ENCODE measurements at regions not wholly inside any gene's neighbourhood (a gene's known extent, or its start where the extent isn't known, plus 50 kb on each side); places are given as distances from the start of the nearest gene placed in this dataset.

DNA sequence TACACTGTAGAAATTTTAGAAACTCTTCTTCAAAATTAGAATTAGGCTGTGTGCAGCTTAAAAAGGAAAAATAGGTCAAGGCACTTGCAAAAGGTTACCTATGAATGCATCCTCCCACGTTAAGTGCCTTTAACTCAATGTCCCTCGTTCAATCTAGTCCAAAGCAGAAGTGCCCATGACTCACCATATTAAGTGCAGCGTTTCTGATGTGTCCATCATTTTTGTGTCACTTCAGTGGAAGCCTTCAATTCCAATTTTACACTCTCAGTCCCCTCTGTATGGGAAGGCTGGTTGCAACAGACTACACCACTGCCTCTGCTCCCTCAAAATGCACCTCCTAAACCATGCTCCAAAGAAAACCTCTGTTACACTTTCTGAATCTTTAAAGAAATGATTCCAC, 53.4 kb downstream of the FOXB1 start:
- no peak for DNase-seq

DNA sequence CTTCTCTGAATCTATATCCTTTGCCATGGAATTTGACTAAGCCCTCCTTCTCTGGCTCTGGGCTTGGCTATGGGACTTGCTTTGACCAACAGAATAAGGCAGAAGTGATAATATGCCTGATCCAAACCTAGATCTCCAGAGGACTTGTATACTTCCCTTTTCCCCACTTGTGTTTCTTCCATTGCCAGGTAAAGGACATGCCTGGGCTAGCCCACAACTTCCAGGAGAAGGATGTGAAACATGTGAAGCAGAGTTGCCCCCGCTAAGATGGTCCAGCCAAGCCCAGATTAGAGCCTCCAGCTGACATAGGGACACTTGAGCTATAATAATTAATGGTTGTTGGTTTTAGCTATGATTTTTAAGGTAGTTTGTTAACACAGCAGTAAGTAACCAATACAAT, 55.1 kb downstream of the FOXB1 start:
- DNase-seq, result no peak

DNA sequence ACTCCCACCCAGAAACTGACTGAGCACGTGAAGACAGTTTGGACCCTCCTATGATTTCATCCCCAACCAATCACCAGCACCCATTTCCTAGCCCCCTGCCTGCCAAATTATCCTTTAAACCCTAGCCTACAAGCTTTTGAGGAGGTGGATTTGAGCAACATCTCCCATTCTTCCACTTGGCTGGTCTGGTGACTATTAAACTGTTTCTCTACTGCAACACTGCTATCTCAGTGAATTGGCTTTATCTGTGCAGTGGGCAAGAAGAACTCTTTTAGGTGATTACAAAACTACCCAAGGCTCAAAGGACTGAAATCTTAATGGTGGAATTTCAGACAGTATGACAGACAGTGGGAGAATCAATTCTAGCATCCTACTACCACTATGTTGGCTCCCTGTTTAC, 57.6 kb downstream of the FOXB1 start:
- DNase-seq, result no peak

DNA sequence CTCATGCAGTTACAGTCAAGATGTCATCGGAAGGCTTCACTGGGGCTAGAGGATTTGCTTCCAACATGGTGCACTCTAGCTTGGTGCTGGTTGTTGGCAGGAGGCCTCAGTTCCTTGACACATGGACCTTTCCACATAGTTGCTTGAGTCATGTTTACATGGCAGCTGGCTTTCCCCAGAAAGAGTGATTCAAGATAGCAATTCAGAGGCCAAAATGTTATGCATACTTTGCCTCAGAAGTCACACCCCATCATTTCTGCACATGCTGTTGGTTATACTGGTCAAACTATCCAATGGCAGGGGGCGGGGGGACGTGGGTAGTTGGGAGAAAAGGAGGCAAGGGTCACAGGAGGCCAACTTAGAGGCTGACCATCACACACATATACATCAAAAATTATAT, 58.7 kb downstream of the FOXB1 start:
- DNase-seq, result no peak

DNA sequence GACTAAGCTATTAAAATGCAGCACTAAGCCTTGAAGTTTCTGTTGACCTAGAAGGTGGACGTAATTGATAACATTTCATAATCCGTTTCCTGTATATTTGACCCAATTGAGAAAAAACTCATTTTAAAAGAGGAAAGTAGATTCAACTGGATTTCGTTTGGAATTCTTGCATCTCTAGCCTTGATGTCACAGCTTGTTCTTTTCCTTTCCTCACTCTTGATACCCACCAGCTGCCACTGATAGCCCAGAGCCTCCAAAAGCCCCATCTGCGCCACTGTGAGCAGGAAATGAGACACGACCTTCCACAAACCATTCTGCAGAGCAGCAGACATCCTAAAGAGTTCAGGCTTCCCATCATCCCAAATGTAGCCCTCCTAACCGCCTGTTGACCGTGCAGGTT, 61.8 kb downstream of the FOXB1 start:
- no peak for DNase-seq

DNA sequence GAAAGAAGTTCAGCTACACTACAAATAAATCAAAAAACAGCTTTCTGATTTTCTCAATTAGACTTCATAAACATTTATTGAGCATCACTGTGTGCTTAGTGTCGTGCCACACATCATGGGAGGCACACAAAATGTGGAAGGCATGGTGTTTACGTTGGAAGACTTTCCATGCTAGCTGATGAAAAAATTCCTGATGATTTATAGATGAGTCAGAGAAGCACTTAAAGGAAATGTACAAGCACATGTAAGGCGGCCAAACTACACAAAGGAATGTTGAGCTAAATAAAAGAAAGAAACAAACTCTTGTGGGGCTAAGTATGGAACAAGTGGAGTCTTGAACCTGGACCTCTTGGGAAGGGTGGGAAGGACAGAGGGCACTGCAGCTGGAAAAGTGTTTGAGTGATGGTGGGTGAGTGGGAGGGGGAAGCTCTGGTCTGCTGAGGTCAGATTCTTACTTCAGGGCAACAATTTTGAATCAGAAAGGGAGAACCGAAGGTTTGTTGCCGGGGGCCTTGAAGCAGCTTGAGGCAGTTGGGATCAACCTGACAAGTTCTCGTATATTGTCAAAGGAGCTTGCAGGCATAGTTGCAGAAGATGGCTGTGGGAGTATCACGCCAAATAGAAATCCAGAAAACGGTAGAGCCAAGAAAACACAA, 66.9 kb downstream of the FOXB1 start:
- no peak for DNase-seq

DNA sequence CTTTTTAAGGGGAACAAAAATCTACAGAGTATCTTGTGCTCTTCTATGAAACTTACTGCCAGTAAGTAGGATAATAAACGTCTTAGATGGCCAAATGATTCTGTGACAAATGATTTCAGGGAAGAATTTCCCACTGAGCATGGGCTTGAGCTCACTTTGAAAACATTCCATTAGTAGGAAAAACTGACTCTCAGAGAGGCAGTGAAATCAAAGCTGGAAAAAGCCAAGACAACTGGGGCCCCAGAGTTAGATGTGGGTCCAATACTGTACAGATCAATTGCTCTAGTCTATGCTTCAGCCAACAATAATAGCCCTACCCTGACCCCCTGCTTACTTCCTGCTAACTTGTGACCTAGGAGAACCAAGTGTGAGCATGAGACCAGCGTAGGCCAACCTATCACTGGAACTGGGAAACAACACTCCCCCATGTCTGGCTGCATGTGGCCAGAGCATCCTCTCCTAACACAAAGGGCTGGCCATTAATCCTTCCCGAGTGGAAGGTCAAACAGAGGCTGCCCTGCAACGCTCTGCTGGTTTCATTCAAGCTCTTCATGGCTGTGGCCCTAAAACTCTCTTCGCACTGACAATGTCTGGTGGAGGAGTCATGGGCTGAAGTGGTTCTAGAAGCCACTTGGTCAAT, 68.8 kb downstream of the FOXB1 start:
- DNase-seq, result no peak

DNA sequence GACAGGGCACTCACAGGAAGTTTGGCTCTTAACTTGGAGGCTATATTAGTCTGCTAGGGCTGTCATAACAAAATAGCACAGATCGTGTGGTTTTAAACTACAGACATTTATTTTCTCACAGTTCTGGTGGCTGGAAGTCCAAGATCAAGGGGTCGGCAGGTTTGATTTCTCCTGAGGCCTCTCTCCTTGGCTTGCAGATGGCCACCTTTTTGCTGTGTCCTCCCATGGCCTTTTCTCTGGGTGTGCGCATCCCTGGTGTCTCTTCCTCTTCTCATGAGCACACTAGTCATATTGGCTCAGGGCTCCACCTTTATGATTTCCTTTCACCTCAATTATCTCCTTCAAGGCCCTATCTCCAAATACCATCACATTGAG, 69.3 kb downstream of the FOXB1 start:
- no peak for DNase-seq

DNA sequence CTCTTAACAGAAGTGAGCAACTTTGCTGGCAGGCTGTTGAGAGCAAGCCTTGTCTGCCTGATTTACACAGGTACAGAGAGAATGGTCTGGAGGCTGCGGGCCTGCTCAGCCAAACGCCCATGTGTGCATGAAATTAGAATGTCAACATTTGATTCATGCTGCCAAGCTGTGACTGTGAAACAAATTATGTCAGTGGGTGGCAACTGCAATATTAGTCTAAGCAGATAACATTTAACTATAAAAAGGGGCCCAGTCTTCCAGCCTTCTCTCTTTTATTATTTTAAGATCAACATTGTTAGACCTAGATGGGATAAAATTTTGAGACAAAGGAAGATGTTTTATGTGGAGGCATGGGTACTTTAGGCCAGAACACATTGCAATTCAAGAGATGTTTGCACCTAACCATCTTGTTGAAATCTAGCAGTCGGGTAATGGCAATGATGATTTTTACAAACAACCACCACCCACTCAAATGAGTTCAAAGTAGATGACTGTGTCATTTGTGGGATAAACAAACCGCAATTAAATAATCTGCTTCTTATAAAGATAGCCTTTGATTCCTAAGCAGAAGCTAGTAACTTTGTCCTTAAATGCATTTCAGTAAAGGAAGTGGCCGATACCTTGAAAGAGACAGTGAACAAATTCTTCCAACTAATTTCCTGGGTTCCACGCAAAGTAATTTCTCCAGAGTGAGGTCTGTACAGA, 70.2 kb downstream of the FOXB1 start:
- no peak for DNase-seq

DNA sequence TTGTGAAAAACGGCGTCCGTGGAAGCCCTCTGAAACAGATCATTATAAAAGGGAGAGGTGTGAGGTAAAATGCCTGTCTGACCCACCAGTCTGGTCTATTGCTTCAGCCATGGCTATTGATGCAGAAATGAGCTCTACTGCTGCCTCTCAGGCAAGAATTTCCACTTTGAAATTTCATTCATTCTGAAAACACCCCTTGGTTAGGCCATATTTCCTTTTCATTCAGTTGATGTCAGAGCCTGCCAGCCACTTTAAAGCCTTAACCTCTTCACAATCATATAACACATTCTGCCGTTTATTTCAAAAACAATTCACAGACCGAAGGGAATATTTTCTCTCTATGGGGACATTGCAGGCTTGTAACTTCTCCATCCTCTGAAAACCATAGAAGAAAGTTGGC, 71.9 kb downstream of the FOXB1 start:
- DNase-seq, result no peak

DNA sequence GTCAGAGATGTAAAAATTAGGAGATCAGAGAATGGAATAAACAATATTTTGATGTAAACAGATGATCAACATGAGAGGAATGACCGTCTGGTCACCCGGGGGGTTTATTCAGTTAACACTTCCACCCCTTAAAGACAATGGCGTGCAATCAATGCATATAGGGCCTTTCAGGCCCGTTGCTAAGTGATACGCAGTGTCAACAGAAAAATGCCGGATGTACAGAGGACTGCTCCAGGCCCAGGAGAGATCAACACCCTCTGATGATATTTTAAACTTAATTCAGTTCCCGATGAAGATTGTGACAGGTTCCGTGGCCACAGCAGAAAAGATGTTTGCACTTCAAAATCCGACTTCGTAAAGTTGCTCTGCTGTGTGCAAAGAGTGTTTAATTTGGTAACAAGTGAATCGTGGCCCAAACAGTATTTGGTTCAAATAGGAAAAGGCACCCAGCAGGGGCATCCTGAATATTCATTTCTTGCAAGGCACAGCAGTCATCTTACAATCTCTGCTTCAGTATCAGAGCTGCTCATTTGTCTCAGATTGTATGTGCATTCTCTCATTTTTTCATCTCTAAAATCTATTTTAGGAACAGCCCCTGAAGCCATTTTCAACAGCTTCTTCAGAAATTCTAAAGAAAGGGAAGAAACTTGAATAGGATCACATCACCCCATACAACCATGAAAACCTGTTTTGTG, 72.6 kb downstream of the FOXB1 start:
- DNase-seq, result no peak

DNA sequence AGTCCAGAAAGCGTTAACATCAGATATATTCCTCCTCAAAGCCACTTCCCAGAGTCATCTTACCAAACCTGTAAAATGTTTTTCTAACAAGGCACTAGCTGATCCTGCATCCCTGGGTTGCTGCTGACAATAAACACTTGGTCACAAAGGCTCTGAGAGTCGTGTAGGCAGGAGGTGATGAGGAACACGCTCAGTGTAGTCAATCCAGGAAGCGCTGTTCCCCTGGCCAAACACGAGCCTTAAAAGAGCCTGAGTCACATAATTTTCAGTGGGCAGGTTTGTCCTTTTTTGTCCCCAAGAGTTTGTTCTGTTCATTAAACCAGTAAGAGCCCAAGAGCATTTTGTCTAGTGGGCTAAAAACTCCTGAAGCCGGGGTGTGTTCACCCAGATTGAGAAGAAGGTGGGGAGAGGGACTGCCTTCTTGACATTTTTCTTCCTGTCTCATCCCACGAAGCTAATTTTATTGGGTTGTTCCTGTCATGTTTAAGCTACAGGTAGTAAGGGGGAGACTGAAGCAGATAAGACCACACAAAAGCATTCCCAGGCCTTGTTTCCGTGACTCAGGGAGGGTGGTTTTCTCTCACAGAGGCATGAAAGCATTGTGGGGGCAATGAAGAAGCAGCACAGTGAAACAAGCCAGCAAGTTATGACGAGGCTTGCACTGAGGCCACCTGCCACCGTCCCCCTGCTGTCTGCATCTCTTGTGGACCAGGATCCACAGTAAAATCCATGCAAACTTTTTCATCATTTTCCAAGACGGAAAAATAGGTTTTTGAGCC, 73.7 kb downstream of the FOXB1 start:
- DNase-seq, result no peak

DNA sequence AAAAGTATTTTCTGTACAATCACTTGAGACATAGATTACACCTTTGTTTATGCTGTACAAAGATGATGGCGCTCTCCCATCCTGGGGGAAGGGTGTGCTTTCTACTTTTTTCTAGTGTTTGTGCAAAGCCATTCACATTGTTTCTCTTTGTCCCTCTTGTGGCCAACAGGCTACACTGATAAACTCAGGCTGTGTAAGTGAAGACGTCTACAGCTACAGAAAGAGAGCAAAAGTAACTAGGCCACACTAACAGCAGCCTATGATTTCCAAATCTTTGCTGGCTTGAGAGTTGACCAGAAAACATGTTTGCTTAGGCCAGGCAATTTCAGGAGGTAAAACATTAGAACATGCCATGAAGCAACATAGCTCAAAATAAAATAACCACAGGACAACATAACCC, 75.1 kb downstream of the FOXB1 start:
- no peak for DNase-seq

DNA sequence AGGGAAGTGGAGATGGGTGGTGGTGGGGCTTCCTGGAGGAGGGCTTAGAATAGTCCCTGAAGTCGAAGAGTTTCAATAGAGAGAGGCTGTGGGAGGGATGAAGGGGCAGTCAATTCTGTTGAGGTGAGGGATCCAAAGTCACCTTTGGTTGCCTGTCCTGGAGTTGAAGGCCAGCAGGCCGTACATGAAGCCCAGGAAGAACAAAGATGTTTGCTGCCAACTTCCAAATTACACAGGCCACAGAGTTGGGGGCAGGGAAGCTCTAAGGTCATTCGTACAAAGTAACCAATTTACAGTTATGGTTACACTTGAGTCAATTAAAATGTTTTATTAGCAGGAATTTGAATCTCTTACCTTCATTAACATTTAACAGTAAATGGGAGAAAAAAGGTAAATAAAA, 77.9 kb downstream of the FOXB1 start:
- DNase-seq, result no peak

DNA sequence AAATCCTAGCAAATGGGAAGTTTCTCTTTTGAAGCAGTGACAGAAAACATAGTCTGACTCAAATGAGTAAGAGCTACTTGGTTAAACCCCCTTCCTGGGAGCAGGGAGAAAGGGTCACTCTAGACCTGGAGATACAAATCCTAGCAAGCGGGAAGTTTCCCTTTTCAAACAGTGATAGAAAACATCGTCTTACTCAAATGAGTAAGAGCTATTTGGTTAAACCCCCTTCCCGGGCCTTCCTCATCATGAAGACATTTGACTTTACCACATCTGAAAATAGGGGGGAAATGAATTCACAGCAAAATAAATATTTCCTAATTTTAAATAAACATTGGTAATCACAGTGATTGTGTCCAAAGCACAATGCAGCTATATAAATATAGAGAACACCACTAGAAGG, 79.2 kb downstream of the FOXB1 start:
- DNase-seq, result no peak

DNA sequence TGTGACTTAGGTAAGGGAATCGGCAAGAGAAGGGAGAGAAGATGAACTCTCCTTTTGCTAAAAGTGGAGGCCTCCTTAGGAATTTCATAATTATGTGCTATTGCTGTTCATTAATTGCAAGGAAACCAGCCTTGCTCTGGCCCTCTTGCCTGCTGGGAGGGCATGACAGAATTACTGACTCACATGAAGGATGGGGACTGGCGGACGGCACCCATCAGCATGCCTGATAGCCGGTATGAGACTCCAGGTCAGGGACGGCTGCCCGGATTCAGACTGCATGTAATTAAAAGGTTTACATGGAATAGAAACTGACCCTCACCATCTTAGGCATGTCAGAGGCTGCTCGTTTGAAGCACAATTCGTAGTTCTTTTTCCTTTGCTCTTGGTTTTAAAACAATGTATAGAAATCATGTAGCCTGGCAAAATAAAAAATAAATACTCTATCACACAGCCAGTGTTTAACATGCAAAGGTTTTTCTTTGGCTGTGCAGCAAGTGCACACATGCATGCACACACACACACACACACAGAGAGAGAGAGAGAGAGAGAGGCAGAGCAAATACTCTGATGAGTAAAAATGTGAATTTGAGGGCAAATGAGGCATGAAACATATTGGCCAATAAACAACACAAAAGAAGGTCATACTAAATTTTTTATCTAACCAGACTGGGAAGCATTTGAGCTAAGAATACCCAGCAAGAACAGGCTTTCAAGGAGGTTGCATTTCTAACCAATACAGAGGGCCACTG, 82.7 kb downstream of the FOXB1 start:
- no peak for DNase-seq

DNA sequence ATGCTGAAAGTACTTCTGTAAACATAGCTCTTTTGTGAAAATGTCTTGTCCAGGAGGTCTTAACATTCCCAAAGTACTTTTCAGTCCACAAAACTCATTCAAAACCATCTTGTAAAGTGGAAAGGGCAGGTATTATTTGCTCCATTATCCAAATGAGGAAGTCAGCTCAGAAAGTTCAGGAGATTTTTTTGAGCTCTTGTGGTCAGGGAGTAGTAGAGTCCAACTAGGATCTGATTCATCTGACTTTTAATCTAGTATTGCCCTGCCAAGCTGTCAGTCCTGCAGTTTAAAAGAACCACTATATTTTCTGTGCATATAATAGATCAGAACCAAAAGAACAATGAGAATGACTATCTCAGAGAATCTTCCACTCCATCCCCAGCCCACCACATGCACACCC, 83.5 kb downstream of the FOXB1 start:
- DNase-seq, result no peak

DNA sequence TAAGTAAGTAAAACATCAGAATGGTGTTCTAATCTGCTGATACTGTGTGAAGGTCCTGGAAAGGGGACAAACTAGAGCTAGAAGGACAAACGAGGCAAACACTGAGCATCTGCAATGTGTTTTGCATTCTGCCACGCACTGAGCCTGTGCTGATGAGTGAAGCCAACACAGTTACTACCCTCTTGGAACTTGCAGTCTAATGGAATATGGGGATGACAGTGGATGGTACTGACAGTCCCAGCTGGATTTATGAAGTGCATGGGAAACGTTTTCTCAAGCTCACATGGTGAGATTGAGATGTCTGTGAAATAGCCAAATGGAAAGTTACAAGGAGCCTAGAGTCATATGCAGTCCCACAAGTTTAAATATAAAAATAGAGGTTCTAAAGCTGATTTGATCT, 86.6 kb downstream of the FOXB1 start:
- DNase-seq, result no peak

DNA sequence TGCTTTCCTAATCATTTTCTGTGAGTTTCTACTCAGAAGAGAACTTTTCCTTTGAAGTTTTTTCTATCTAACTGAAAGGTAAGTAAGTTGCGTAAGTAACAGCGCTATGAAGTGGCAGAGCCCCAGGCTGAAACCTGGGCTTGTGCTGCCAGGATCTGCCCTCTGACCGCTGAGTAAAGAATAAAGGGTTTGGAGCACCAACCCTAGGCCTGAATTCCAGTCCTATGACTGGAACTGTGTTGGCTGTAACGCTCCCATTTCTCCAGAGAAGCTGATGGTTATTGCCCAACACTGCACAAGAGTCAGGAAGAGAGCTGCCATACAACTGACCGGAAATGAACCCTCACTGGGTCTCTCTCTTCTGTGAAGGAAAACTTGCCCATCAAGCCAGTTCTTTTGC, 87.0 kb downstream of the FOXB1 start:
- DNase-seq, result no peak

DNA sequence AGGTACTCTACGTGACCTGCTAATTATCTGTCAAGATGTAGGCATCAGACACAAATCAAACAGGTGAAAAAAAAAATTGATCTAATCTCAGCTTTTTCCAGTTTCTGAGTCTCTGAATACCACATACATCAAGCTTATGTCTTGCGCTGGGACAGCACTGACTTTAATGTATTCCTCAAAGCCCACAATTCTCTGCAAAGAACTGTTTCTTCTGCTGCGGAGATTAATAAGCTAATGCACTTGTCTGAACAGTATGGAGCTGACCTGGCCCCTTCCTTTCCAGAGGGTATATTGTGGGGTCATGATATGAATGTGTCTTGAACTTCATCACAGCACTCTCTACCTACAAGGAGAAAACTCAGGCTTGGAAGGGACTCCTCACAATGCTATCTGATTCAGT, 87.8 kb downstream of the FOXB1 start:
- no peak for DNase-seq

DNA sequence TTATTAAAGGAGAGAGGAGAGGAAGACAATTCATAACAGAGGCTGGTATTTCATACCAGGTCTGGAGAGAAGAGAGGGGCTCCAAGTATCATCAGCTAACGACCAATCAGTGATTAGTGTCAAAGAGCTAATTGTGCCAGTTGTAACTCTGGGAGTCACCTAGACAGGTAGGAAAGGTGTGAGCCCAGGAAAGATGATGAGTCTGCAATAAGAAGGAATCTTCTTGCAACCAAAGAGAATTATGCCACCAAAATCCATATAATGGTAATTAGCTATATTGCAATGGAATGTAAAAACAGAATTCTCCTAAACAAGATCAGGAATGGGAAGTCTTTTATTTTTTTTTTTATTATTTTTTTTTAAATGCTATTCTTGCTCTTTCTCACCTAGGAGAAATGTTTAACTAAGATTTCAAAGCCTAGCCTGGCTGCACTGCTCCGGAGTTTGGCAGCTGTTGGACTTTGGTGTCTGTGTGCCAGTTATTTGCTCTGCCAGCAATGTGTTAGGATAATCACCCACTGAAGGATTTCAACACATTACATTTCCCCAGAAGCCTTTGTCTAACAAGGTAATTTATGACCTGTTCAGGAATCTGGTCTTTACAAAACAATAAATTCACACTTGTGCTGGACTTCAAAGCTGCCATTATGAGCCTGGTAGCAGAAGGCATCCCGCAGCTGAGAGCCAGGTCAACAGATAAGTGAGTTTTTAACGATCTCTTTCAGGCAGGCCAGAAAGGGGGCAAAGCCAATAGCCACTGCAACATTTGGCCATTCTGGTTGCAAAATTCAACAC, 89.4 kb downstream of the FOXB1 start:
- DNase-seq, result no peak

DNA sequence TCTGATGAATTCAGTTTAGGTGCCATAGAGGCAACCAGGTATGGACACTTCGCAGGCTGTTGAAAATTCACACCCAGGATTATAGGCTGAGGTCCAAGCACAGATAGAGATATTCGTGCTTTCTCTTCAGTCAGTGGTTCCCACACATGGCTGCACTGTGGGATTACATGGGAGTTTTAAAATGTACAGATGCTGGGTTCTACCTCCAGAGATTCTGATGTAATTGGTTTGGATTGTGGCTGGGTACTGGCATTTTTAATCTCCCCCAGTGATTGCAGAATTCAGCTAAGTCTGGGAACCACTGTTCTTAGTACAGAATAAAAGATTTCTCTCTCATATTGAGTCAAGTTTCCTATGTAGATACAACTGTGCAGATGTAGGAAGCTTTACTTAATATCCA, 91.6 kb downstream of the FOXB1 start:
- DNase-seq, result no peak

All from activated effector memory CD4-positive, alpha-beta T cell treated with anti-CD3 and anti-CD28 coated beads, Interleukin-2, amount 50 U/mL, for 16 hours (primary cell).